H1 (cell line): ENCODE measurements at regions not wholly inside any gene's neighbourhood (a gene's known extent, or its start where the extent isn't known, plus 50 kb on each side); places are given as distances from the start of the nearest gene placed in this dataset.

Source experiments
- CTCF ChIA-PET: fragments of 300-600 bp; sonication (Branson Sonifier 250); formaldehyde crosslinking; loops from one replicate; lab custom pipeline; 2021; ENCODE audit not compliant: partially characterized antibody; lab: Charles Lee
- POLR2A ChIA-PET: fragments of 300-600 bp; sonication (Branson Sonifier 250); formaldehyde crosslinking; loops from one replicate; lab custom pipeline; 2021; ENCODE audit warnings: inconsistent platforms; ENCODE audit not compliant: partially characterized antibody; lab: Charles Lee
- DNase-seq, 2 experiments: peaks; one replicate each; pipeline versions ENCODE4 v3.0.0 to v3.0.0-alpha.2; 2010 to 2022; ENCODE audit warnings: low spot score in 2 of 2, low read depth in 1 of 2, mixed read lengths in 1 of 2
- FAIRE-seq: peaks from 2 replicates; lab custom pipeline; 2011; peaks lifted over from hg19 to GRCh38; lab: Jason Lieb, UNC
- H2AFZ ChIP-seq: 2 replicates; pipeline ENCODE4 v1.8.1; 2012; ENCODE audit warnings: low read length, inconsistent platforms
- H2AK5ac ChIP-seq: 2 replicates; pipeline ENCODE4 v1.6.1; 2013; ENCODE audit warnings: low read depth, low read length
- H2BK120ac ChIP-seq: replicated peaks from 2 replicates; pipeline ENCODE3; 2013; ENCODE audit warnings: low read depth, low read length, inconsistent platforms
- H2BK12ac ChIP-seq: 2 replicates; pipeline ENCODE4 v1.6.1; 2013; ENCODE audit warnings: low read depth, low read length
- H2BK15ac ChIP-seq: 2 replicates; pipeline ENCODE4 v1.6.1; 2013; ENCODE audit warnings: low read length
- H2BK20ac ChIP-seq: 2 replicates; pipeline ENCODE4 v1.6.1; 2013; ENCODE audit warnings: low read length
- H2BK5ac ChIP-seq: 2 replicates; pipeline ENCODE4 v1.6.1; 2013; ENCODE audit warnings: low read depth, low read length
- H3K14ac ChIP-seq: 2 replicates; pipeline ENCODE4 v1.6.1; 2013; ENCODE audit warnings: inconsistent platforms; ENCODE audit not compliant: insufficient read length
- H3K18ac ChIP-seq: 2 replicates; pipeline ENCODE4 v1.6.1; 2013; ENCODE audit warnings: low read length; ENCODE audit errors: extremely low read depth
- H3K23ac ChIP-seq: 2 replicates; pipeline ENCODE4 v1.6.1; 2013; ENCODE audit warnings: inconsistent platforms; ENCODE audit not compliant: insufficient read length
- H3K23me2 ChIP-seq: 2 replicates; pipeline ENCODE4 v1.6.1; 2013; ENCODE audit warnings: low read depth, low read length
- H3K27ac ChIP-seq: 2 replicates; pipeline ENCODE4 v1.6.1; 2011; ENCODE audit warnings: low read depth, low read length, inconsistent platforms
- H3K27me3 ChIP-seq, 4 experiments: replicated peaks in 1 of 4; 1 replicate in 1 of 4; 2 replicates in 3 of 4; pipeline versions ENCODE4 v1.6.1 to v1.8.1; 2011 to 2013; ENCODE audit warnings: low read length in 3 of 4, mild to moderate bottlenecking in 3 of 4, inconsistent platforms in 2 of 4, mixed read lengths in 2 of 4, moderate library complexity in 1 of 4; ENCODE audit not compliant: control insufficient read depth in 3 of 4, insufficient read depth in 3 of 4; ENCODE audit errors: extremely low read depth in 1 of 4
- H3K36me3 ChIP-seq, 4 experiments: 2 replicates each; pipeline versions ENCODE4 v1.6.1 to v1.8.1; 2011 to 2013; ENCODE audit warnings: mild to moderate bottlenecking in 4 of 4, low read length in 3 of 4, moderate library complexity in 2 of 4, control low read depth in 1 of 4, inconsistent platforms in 1 of 4; ENCODE audit not compliant: insufficient read depth in 4 of 4, control insufficient read depth in 2 of 4
- H3K4ac ChIP-seq: replicated peaks from 2 replicates; pipeline ENCODE3; 2013; ENCODE audit warnings: low read length, low read depth, mixed read lengths, inconsistent platforms; ENCODE audit not compliant: insufficient read length
- H3K4me1 ChIP-seq, 4 experiments: replicated peaks in 1 of 4; 1 replicate in 1 of 4; 2 replicates in 3 of 4; pipeline versions ENCODE4 v1.6.1 to v1.8.1; 2011 to 2013; ENCODE audit warnings: low read length in 3 of 4, inconsistent platforms in 2 of 4, mixed read lengths in 1 of 4; ENCODE audit not compliant: insufficient read depth in 4 of 4, control insufficient read depth in 3 of 4
- H3K4me2 ChIP-seq, 2 experiments: 2 replicates each; pipeline versions ENCODE4 v1.6.1 to v1.8.1; 2011 to 2013; ENCODE audit warnings: low read depth in 2 of 2, low read length in 2 of 2, control low read depth in 1 of 2, inconsistent platforms in 1 of 2, mild to moderate bottlenecking in 1 of 2; ENCODE audit not compliant: insufficient read depth in 1 of 2
- H3K4me3 ChIP-seq, 4 experiments: fragments of 200-600, 300-600 bp in 1 of 4; sonication (generic), shearing (Covaris generic), sonication (Bioruptor Twin) in 1 of 4; 2 replicates each; pipeline versions ENCODE4 v1.5.1 to v1.8.1; 2011 to 2016; ENCODE audit warnings: low read length in 4 of 4, low read depth in 3 of 4, control low read depth in 2 of 4, inconsistent platforms in 2 of 4, mild to moderate bottlenecking in 2 of 4, mixed read lengths in 1 of 4, moderate library complexity in 1 of 4; ENCODE audit not compliant: insufficient read depth in 2 of 4; ENCODE audit errors: extremely low read depth in 1 of 4
- H3K56ac ChIP-seq: replicated peaks from 2 replicates; pipeline ENCODE3; 2013; ENCODE audit warnings: low read depth, mild to moderate bottlenecking, mixed read lengths, low read length, inconsistent platforms; ENCODE audit not compliant: insufficient read length
- H3K79me1 ChIP-seq: 2 replicates; pipeline ENCODE4 v1.6.1; 2013; ENCODE audit warnings: low read depth, low read length, control low read depth
- H3K79me2 ChIP-seq, 2 experiments: 2 replicates each; pipeline versions ENCODE4 v1.6.1 to v1.8.1; 2012 to 2013; ENCODE audit warnings: low read length in 2 of 2, mild to moderate bottlenecking in 2 of 2, inconsistent platforms in 1 of 2; ENCODE audit not compliant: insufficient read depth in 2 of 2, control insufficient read depth in 1 of 2
- H3K9ac ChIP-seq, 4 experiments: replicated peaks in 1 of 4; 1 replicate in 1 of 4; 2 replicates in 3 of 4; pipeline versions ENCODE4 v1.6.1 to v1.8.1; 2011 to 2013; ENCODE audit warnings: low read depth in 3 of 4, low read length in 3 of 4, control low read depth in 2 of 4, mild to moderate bottlenecking in 2 of 4, moderate library complexity in 2 of 4, inconsistent platforms in 1 of 4; ENCODE audit errors: extremely low read depth in 1 of 4
- H3K9me3 ChIP-seq, 2 experiments: 2 replicates each; pipeline versions ENCODE4 v1.6.1 to v1.8.1; 2012 to 2013; ENCODE audit warnings: mild to moderate bottlenecking in 2 of 2, moderate library complexity in 2 of 2, control low read depth in 1 of 2, inconsistent platforms in 1 of 2, low read depth in 1 of 2, low read length in 1 of 2, mixed read lengths in 1 of 2; ENCODE audit not compliant: insufficient read depth in 2 of 2
- H4K20me1 ChIP-seq, 2 experiments: replicated peaks in 1 of 2; 2 replicates each; pipeline versions ENCODE3 to v1.8.1; 2011 to 2013; ENCODE audit warnings: inconsistent platforms in 2 of 2, low read length in 2 of 2, mild to moderate bottlenecking in 1 of 2; ENCODE audit not compliant: insufficient read depth in 2 of 2, control insufficient read depth in 1 of 2
- H4K5ac ChIP-seq: 2 replicates; pipeline ENCODE4 v1.6.1; 2013; ENCODE audit warnings: low read length, low read depth, mixed read lengths, inconsistent platforms; ENCODE audit not compliant: insufficient read length
- H4K8ac ChIP-seq: 2 replicates; pipeline ENCODE4 v1.8.0; 2013; ENCODE audit warnings: mild to moderate bottlenecking, moderate library complexity, low read length, inconsistent platforms; ENCODE audit not compliant: insufficient read depth; ENCODE audit errors: extremely low read depth
- H4K91ac ChIP-seq: replicated peaks from 2 replicates; pipeline ENCODE3; 2013; ENCODE audit warnings: low read length, mixed read lengths, inconsistent platforms; ENCODE audit not compliant: insufficient read length
- BRCA1 ChIP-seq: IDR thresholded peaks from 2 replicates; pipeline ENCODE4 v1.6.1; 2012; ENCODE audit warnings: low read depth, low read length, improper control_type of control experiment
- CTCF ChIP-seq, 3 experiments: IDR thresholded peaks; 1 replicate in 2 of 3; 2 replicates in 1 of 3; pipeline versions ENCODE4 v1.5.1 to v1.6.1; 2011; ENCODE audit warnings: low read length in 3 of 3, mild to moderate bottlenecking in 3 of 3, inconsistent platforms in 2 of 3, low read depth in 1 of 3, moderate library complexity in 1 of 3; ENCODE audit not compliant: insufficient read depth in 1 of 3; ENCODE audit errors: control extremely low read depth in 1 of 3
- EP300 ChIP-seq, 2 experiments: IDR thresholded peaks; 1 replicate in 1 of 2; 2 replicates in 1 of 2; pipeline ENCODE4 v1.6.1; 2011 to 2012; ENCODE audit warnings: low read depth in 2 of 2, low read length in 2 of 2, mild to moderate bottlenecking in 2 of 2, borderline replicate concordance in 1 of 2, inconsistent platforms in 1 of 2, moderate library complexity in 1 of 2
- HDAC2 ChIP-seq, 2 experiments: fragments of 300-600 bp in 1 of 2; sonication (generic) in 1 of 2; IDR thresholded peaks; 2 replicates each; pipeline ENCODE4 v1.6.1; 2011 to 2012; ENCODE audit warnings: low read depth in 2 of 2, low read length in 2 of 2, mild to moderate bottlenecking in 2 of 2, moderate library complexity in 2 of 2, borderline replicate concordance in 1 of 2, inconsistent platforms in 1 of 2
- HDAC6 ChIP-seq: IDR thresholded peaks from one replicate; pipeline ENCODE4 v1.7.1; 2012; ENCODE audit warnings: low read depth, mild to moderate bottlenecking, inconsistent platforms, low read length, moderate library complexity
- KDM5A ChIP-seq: fragments of 200-600 bp; IDR thresholded peaks from 2 replicates; pipeline ENCODE4 v1.7.1; 2012; ENCODE audit warnings: mild to moderate bottlenecking, low read length, inconsistent platforms, mixed read lengths
- POU5F1 ChIP-seq: IDR thresholded peaks from 2 replicates; pipeline ENCODE4 v1.6.1; 2011; ENCODE audit warnings: low read depth, mild to moderate bottlenecking, low read length, moderate library complexity
- SRF ChIP-seq: IDR thresholded peaks from 2 replicates; pipeline ENCODE4 v1.6.1; 2011; ENCODE audit warnings: mild to moderate bottlenecking, low read depth, low read length, moderate library complexity
- TBP ChIP-seq: IDR thresholded peaks from 2 replicates; pipeline ENCODE4 v1.6.1; 2011; ENCODE audit warnings: low read depth, low read length, improper control_type of control experiment
- TCF12 ChIP-seq: IDR thresholded peaks from 2 replicates; pipeline ENCODE4 v1.6.1; 2011; ENCODE audit warnings: low read depth, mild to moderate bottlenecking, low read length
- USF2 ChIP-seq: IDR thresholded peaks from 2 replicates; pipeline ENCODE4 v1.6.1; 2011; ENCODE audit warnings: low read length, improper control_type of control experiment
- WGBS, 2 experiments: shearing (Covaris generic) in 1 of 2; methylation state at CpG; one replicate each; pipeline versions ENCODE4 v1.1.6 to v1.1.7; 2013 to 2015; ENCODE audit warnings: low lambda C conversion rate in 2 of 2, mixed read lengths in 2 of 2, inconsistent platforms in 1 of 2, low coverage in 1 of 2, missing lambda C conversion rate in 1 of 2; ENCODE audit not compliant: insufficient replicate concordance in 2 of 2, insufficient coverage in 1 of 2, insufficient read length in 1 of 2; ENCODE audit errors: extremely low coverage in 1 of 2, missing lambda C conversion rate in 1 of 2; 5-methylcytosine and 5-hydroxymethylcytosine counted together

- no peak overlapping the region for H2BK5ac ChIP-seq
- H3K23ac ChIP-seq, result no peak overlapping the region
- no peak overlapping the region for H3K4ac ChIP-seq
- no peak overlapping the region for H3K4me2 ChIP-seq
- no peak overlapping the region for H4K91ac ChIP-seq
- ChIA-PET POLR2A (no interaction called here), CTCF (interaction anchor here (0.6 kb wide), 1 partner anchor 45 kb away, joined by 3 read pairs; no protein-coding TSS in a partner anchor)
- no peak overlapping the region for H3K9ac ChIP-seq
- H3K56ac ChIP-seq, result no peak overlapping the region
- H3K14ac ChIP-seq, result no peak overlapping the region
- no peaks in the 10 kb centered on the region for H3K4me1 ChIP-seq
- H3K9me3 ChIP-seq, result peaks cover 0 to 3% of the 10 kb centered on the region in 2 experiments; a peak in 1 of 4 replicates
- DNase-seq (no peak), FAIRE-seq (no peak)
- no peak overlapping the region for H4K5ac ChIP-seq
- 65% methylated on average over 2 of the region's 2 CpGs; no CpG with 5 or more reads in 1 of the 2 experiments for WGBS, 2 experiments
- no peak overlapping the region for H2BK12ac ChIP-seq
- H2AK5ac ChIP-seq, result no peak overlapping the region
- no peak overlapping the region for H2BK15ac ChIP-seq
- H2BK120ac ChIP-seq, result no peak overlapping the region
- H3K79me1 ChIP-seq, result no peaks in the 10 kb centered on the region
- H3K4me3 ChIP-seq, result no peak overlapping the region
- H3K27ac ChIP-seq, result no peak overlapping the region
- H4K8ac ChIP-seq, result no peak overlapping the region
- no peak overlapping the region for H3K18ac ChIP-seq
- H2BK20ac ChIP-seq, result no peak overlapping the region
- no peaks in the 10 kb centered on the region for H3K79me2 ChIP-seq
- no peak overlapping the region for H2AFZ ChIP-seq
- no peaks in the 10 kb centered on the region for H3K36me3 ChIP-seq
- H4K20me1 ChIP-seq, result no peaks in the 10 kb centered on the region
- no peaks in the 10 kb centered on the region for H3K23me2 ChIP-seq
- no peaks in the 10 kb centered on the region for H3K27me3 ChIP-seq
- TF ChIP-seq HDAC2 (IDR thresholded peaks at IDR 0.05; ENCODE audit: borderline replicate concordance in 1 of 2, low read depth in 2 of 2, low read length in 2 of 2), result no peak
- no peak for TF ChIP-seq HDAC6
- no peak for TF ChIP-seq USF2
- no peak for TF ChIP-seq TCF12
- TF ChIP-seq CTCF (IDR thresholded peaks at IDR 0.05; ENCODE audit: control extremely low read depth in 1 of 3, insufficient read depth in 1 of 3, low read depth in 1 of 3, low read length in 3 of 3), result no peak
- TF ChIP-seq SRF, result no peak
- no peak for TF ChIP-seq BRCA1
- no peak for TF ChIP-seq TBP
- no peak for TF ChIP-seq EP300 (IDR thresholded peaks at IDR 0.05; ENCODE audit: borderline replicate concordance in 1 of 2, low read depth in 2 of 2, low read length in 2 of 2)
- TF ChIP-seq POU5F1, result no peak
- no peak for TF ChIP-seq KDM5A
Measured at GRCh38 chr17:52681480-52681879, 523.0 kb upstream of the CA10 start.
